Natural killer cell (primary cell): ENCODE measurements at regions not wholly inside any gene's neighbourhood (a gene's known extent, or its start where the extent isn't known, plus 50 kb on each side); places are given as distances from the start of the nearest gene placed in this dataset.
A peak's percentile ranks its signal among the peaks of the same experiment; 100 is the strongest.

Experiments
- ATAC-seq, 3 donors: fragments of 150-1000 bp in 2 of 3; fragments of 200-7000 bp in 1 of 3; cut with Tn5 transposase; 1 replicate in 1 of 3; 2 replicates in 2 of 3; pipeline ENCODE4 v1.10.0; 2021; ENCODE audit warnings: mild to moderate bottlenecking in 2 of 3, moderate library complexity in 2 of 3
- DNase-seq, 2 donors: peaks; one replicate each; pipeline versions ENCODE4 v3.0.0 to v3.0.0-alpha.2; 2013 to 2021; ENCODE audit warnings: mixed read lengths in 1 of 2
- H3K27ac ChIP-seq: one replicate; pipeline ENCODE4 v1.5.1; 2013; ENCODE audit warnings: mild to moderate bottlenecking, low read length
- H3K27me3 ChIP-seq: one replicate; pipeline ENCODE4 v1.6.1; 2013; ENCODE audit warnings: low read length; ENCODE audit not compliant: control insufficient read depth, insufficient read depth
- H3K36me3 ChIP-seq: one replicate; pipeline ENCODE4 v1.6.1; 2013; ENCODE audit warnings: low read length; ENCODE audit not compliant: control insufficient read depth, insufficient read depth
- H3K4me1 ChIP-seq: one replicate; pipeline ENCODE4 v1.6.1; 2013; ENCODE audit warnings: low read length; ENCODE audit not compliant: control insufficient read depth, insufficient read depth
- H3K4me3 ChIP-seq: one replicate; pipeline ENCODE4 v1.5.1; 2013; ENCODE audit warnings: low read length
- H3K9me3 ChIP-seq: one replicate; pipeline ENCODE4 v1.6.1; 2013; ENCODE audit warnings: low read length; ENCODE audit not compliant: control insufficient read depth, insufficient read depth
- H3K27ac Mint-ChIP-seq, 2 donors: one replicate each; pipeline ENCODE4 v1.8.0; 2022; ENCODE audit warnings: mild to moderate bottlenecking in 2 of 2, mixed read lengths in 2 of 2, moderate library complexity in 1 of 2
- H3K27me3 Mint-ChIP-seq, 2 donors: one replicate each; pipeline ENCODE4 v1.8.0; 2022; ENCODE audit warnings: low read depth in 2 of 2, mixed read lengths in 2 of 2
- H3K36me3 Mint-ChIP-seq: one replicate; pipeline ENCODE4 v1.8.0; 2022; ENCODE audit warnings: mixed read lengths
- H3K4me1 Mint-ChIP-seq, 2 donors: one replicate each; pipeline ENCODE4 v1.8.0; 2022; ENCODE audit warnings: mixed read lengths in 2 of 2
- H3K4me3 Mint-ChIP-seq: one replicate; pipeline ENCODE4 v1.8.0; 2022; ENCODE audit warnings: mild to moderate bottlenecking, moderate library complexity, mixed read lengths
- H3K9me3 Mint-ChIP-seq, 2 donors: one replicate each; pipeline ENCODE4 v1.8.0; 2022; ENCODE audit warnings: mixed read lengths in 2 of 2
- CTCF ChIP-seq: fragments of 200-600 bp; IDR thresholded peaks from one replicate; pipeline ENCODE4 v1.8.0; 2022; ENCODE audit warnings: antibody characterized with exemption
- WGBS: methylation state at CpG from one replicate; pipeline ENCODE4 v1.1.7; 2013; ENCODE audit warnings: missing lambda C conversion rate; ENCODE audit not compliant: insufficient coverage; 5-methylcytosine and 5-hydroxymethylcytosine counted together
- intact Hi-C: fragments of 100-400 bp; cut with micrococcal nuclease; formaldehyde crosslinking; loops from one replicate; pipeline ENCODE4 v1.14.2; 2022

- no peaks in the 10 kb centered on the region for H3K36me3 Mint-ChIP-seq
- peak overlapping the region in 1 of 2 donors; percentile 49 for H3K27ac Mint-ChIP-seq
- no peak overlapping the region for H3K27ac ChIP-seq
- no peaks in the 10 kb centered on the region for H3K27me3 ChIP-seq
- peaks cover 41 to 59% of the 10 kb centered on the region in 2 donors for H3K4me1 Mint-ChIP-seq
- H3K27me3 Mint-ChIP-seq: no peaks in the 10 kb centered on the region
- WGBS: 69% methylated on average over 11 of the region's 13 CpGs
- no peaks in the 10 kb centered on the region for H3K9me3 Mint-ChIP-seq
- DNase-seq (no peak), ATAC-seq (no peak)
- no peak overlapping the region for H3K4me3 ChIP-seq
- no peaks in the 10 kb centered on the region for H3K36me3 ChIP-seq
- peaks cover 64% of the 10 kb centered on the region for H3K4me1 ChIP-seq
- no peak for TF ChIP-seq CTCF
- H3K4me3 Mint-ChIP-seq: peak overlapping the region; percentile 40
- intact Hi-C loops: no loop called here
- no peaks in the 10 kb centered on the region for H3K9me3 ChIP-seq
Measured at GRCh38 chr6:163710532-163711470, 296.3 kb downstream of the QKI start.

GRCh38 chr6:163709693-163710092 lies 295.2 kb downstream of the QKI start:
- no peaks in the 10 kb centered on the region for H3K9me3 Mint-ChIP-seq
- no peak overlapping the region for H3K4me3 Mint-ChIP-seq
- 74% methylated on average over 2 of the region's 3 CpGs for WGBS
- Histone ChIP-seq H3K4me1 (peaks cover 64% of the 10 kb centered on the region), H3K27ac (no peak overlapping the region), H3K36me3 (no peaks in the 10 kb centered on the region), H3K4me3 (no peak overlapping the region), H3K27me3 (no peaks in the 10 kb centered on the region), H3K9me3 (no peaks in the 10 kb centered on the region)
- ATAC-seq (no peak), DNase-seq (no peak)
- H3K27me3 Mint-ChIP-seq: no peaks in the 10 kb centered on the region
- H3K36me3 Mint-ChIP-seq: no peaks in the 10 kb centered on the region
- no peak overlapping the region for H3K27ac Mint-ChIP-seq
- intact Hi-C loops: no loop called here
- H3K4me1 Mint-ChIP-seq: peaks cover 41 to 59% of the 10 kb centered on the region in 2 donors
- TF ChIP-seq CTCF: no peak

GRCh38 chr6:163709255-163709654 lies 294.7 kb downstream of the QKI start:
- Mint-ChIP-seq H3K4me3 (no peak overlapping the region), H3K36me3 (no peaks in the 10 kb centered on the region), H3K9me3 (no peaks in the 10 kb centered on the region), H3K4me1 (peaks cover 41 to 59% of the 10 kb centered on the region in 2 donors), H3K27me3 (no peaks in the 10 kb centered on the region), H3K27ac (no peak overlapping the region)
- DNase-seq (no peak), ATAC-seq (no peak)
- no peak for TF ChIP-seq CTCF
- Histone ChIP-seq H3K9me3 (no peaks in the 10 kb centered on the region), H3K27me3 (no peaks in the 10 kb centered on the region), H3K4me3 (no peak overlapping the region), H3K27ac (no peak overlapping the region), H3K36me3 (no peaks in the 10 kb centered on the region), H3K4me1 (peaks cover 66% of the 10 kb centered on the region)
- whole genome bisulfite sequencing: 64% methylated on average over 6 of the region's 6 CpGs
- intact Hi-C loops: no loop called here
